Caco-2 (cell line): ENCODE measurements at regions not wholly inside any gene's neighbourhood (a gene's known extent, or its start where the extent isn't known, plus 50 kb on each side); places are given as distances from the start of the nearest gene placed in this dataset.

Experiments
- BruUV-seq: library from RNA; stranded (reverse); fragments of 400-500 nt; replicated peaks from 2 replicates; lab custom pipeline; 2021; lab: Mats Ljungman, UMichigan
- CTCF ChIA-PET: fragments of 300-600 bp; sonication (Branson Sonifier 250); formaldehyde crosslinking; loops from one replicate; lab custom pipeline; 2022; ENCODE audit warnings: antibody characterized with exemption; lab: Charles Lee
- POLR2A ChIA-PET: fragments of 300-600 bp; sonication (Branson Sonifier 250); formaldehyde crosslinking; loops from one replicate; lab custom pipeline; 2022; ENCODE audit warnings: antibody characterized with exemption; lab: Charles Lee
- DNase-seq, 2 experiments: peaks; one replicate each; pipeline versions ENCODE4 v3.0.0 to v3.0.0-alpha.2; 2020 to 2022
- H3K27me3 ChIP-seq: replicated peaks from 2 replicates; pipeline ENCODE4 v1.6.0; 2011; ENCODE audit warnings: low read length; ENCODE audit not compliant: control insufficient read depth, insufficient read depth
- H3K36me3 ChIP-seq: 2 replicates; pipeline ENCODE4 v1.5.1; 2011; ENCODE audit warnings: low read length; ENCODE audit not compliant: control insufficient read depth, insufficient read depth
- H3K4me1 ChIP-seq: fragments of 250-450 bp; sonication (Bioruptor Pico); 2 replicates; pipeline ENCODE4 v1.5.1; 2020; ENCODE audit warnings: mild to moderate bottlenecking
- H3K4me3 ChIP-seq: 2 replicates; pipeline ENCODE4 v1.5.1; 2011; ENCODE audit warnings: low read depth, mild to moderate bottlenecking, control low read depth, low read length
- H3K9me3 ChIP-seq: fragments of 250-450 bp; sonication (Bioruptor Pico); 2 replicates; pipeline ENCODE4 v1.5.1; 2020; ENCODE audit warnings: mild to moderate bottlenecking, moderate library complexity
- H3K27ac Mint-ChIP-seq: one replicate; pipeline ENCODE4 v1.8.0; 2022; ENCODE audit warnings: mixed read lengths; ENCODE audit not compliant: unreplicated experiment
- H3K27me3 Mint-ChIP-seq: one replicate; pipeline ENCODE4 v1.8.0; 2022; ENCODE audit warnings: mixed read lengths; ENCODE audit not compliant: insufficient read depth, unreplicated experiment
- H3K36me3 Mint-ChIP-seq: one replicate; pipeline ENCODE4 v1.8.0; 2022; ENCODE audit warnings: mild to moderate bottlenecking, mixed read lengths; ENCODE audit not compliant: insufficient read depth, unreplicated experiment
- H3K4me1 Mint-ChIP-seq: one replicate; pipeline ENCODE4 v1.8.0; 2022; ENCODE audit warnings: low read depth, mixed read lengths; ENCODE audit not compliant: unreplicated experiment
- H3K4me3 Mint-ChIP-seq: one replicate; pipeline ENCODE4 v1.8.0; 2022; ENCODE audit warnings: mild to moderate bottlenecking, moderate library complexity, mixed read lengths; ENCODE audit not compliant: unreplicated experiment
- H3K9me3 Mint-ChIP-seq: one replicate; pipeline ENCODE4 v1.8.0; 2022; ENCODE audit warnings: mixed read lengths; ENCODE audit not compliant: unreplicated experiment
- CTCF ChIP-seq, 2 experiments: fragments of 200-600 bp in 1 of 2; IDR thresholded peaks; 1 replicate in 1 of 2; 2 replicates in 1 of 2; pipeline versions ENCODE4 v1.5.1 to v1.8.0; 2011 to 2022; ENCODE audit warnings: antibody characterized with exemption in 1 of 2, control low read depth in 1 of 2, inconsistent platforms in 1 of 2, low read depth in 1 of 2, low read length in 1 of 2, mild to moderate bottlenecking in 1 of 2, moderate library complexity in 1 of 2; ENCODE audit not compliant: insufficient read depth in 1 of 2, severe bottlenecking in 1 of 2, unreplicated experiment in 1 of 2
- intact Hi-C: fragments of 100-400 bp; cut with micrococcal nuclease; formaldehyde crosslinking; loops from one replicate; pipeline ENCODE4 v1.10.0; 2022; ENCODE audit not compliant: unreplicated experiment

- no peaks in the 10 kb centered on the region for H3K4me1 Mint-ChIP-seq
- POLR2A ChIA-PET, result no interaction called here
- H3K27me3 Mint-ChIP-seq, result peaks cover 3% of the 10 kb centered on the region
- H3K4me3 Mint-ChIP-seq, result no peak overlapping the region
- intact Hi-C loops, result loop anchor here (10.0 kb wide), 1 partner anchor 314 kb away; no protein-coding TSS in a partner anchor
- Histone ChIP-seq H3K4me1 (no peaks in the 10 kb centered on the region), H3K36me3 (no peaks in the 10 kb centered on the region), H3K27me3 (no peaks in the 10 kb centered on the region), H3K4me3 (no peak overlapping the region), H3K9me3 (no peaks in the 10 kb centered on the region)
- no TSS peak for BruUV-seq
- CTCF ChIA-PET, result no interaction called here
- no peaks in the 10 kb centered on the region for H3K36me3 Mint-ChIP-seq
- TF ChIP-seq CTCF (IDR thresholded peaks at IDR 0.05; ENCODE audit: insufficient read depth in 1 of 2, low read depth in 1 of 2, low read length in 1 of 2, severe bottlenecking in 1 of 2, unreplicated experiment in 1 of 2), result no peak
- DNase-seq, result no peak
- no peaks in the 10 kb centered on the region for H3K9me3 Mint-ChIP-seq
- H3K27ac Mint-ChIP-seq, result no peak overlapping the region
These were observed 108.7 kb downstream of the PALM2AKAP2 start for GRCh38 chr9:109888695-109889094.

- DNase-seq, result no peak
- no peaks in the 10 kb centered on the region for H3K9me3 ChIP-seq
- H3K36me3 ChIP-seq, result no peaks in the 10 kb centered on the region
- H3K4me3 Mint-ChIP-seq, result no peak overlapping the region
- no peak overlapping the region for H3K27ac Mint-ChIP-seq
- no peak for TF ChIP-seq CTCF (IDR thresholded peaks at IDR 0.05; ENCODE audit: insufficient read depth in 1 of 2, low read depth in 1 of 2, low read length in 1 of 2, severe bottlenecking in 1 of 2, unreplicated experiment in 1 of 2)
- ChIA-PET CTCF (no interaction called here), POLR2A (no interaction called here)
- no TSS peak for BruUV-seq
- H3K9me3 Mint-ChIP-seq, result no peaks in the 10 kb centered on the region
- intact Hi-C loops, result loop anchor here (10.0 kb wide), 1 partner anchor 315 kb away; no protein-coding TSS in a partner anchor
- no peaks in the 10 kb centered on the region for H3K4me1 Mint-ChIP-seq
- no peaks in the 10 kb centered on the region for H3K36me3 Mint-ChIP-seq
- H3K27me3 ChIP-seq, result no peaks in the 10 kb centered on the region
- H3K4me3 ChIP-seq, result no peak overlapping the region
- no peaks in the 10 kb centered on the region for H3K4me1 ChIP-seq
- peaks cover 3% of the 10 kb centered on the region for H3K27me3 Mint-ChIP-seq
These were observed 109.5 kb downstream of the PALM2AKAP2 start for GRCh38 chr9:109889456-109889855.

- no peak for TF ChIP-seq CTCF (IDR thresholded peaks at IDR 0.05; ENCODE audit: insufficient read depth in 1 of 2, low read depth in 1 of 2, low read length in 1 of 2, severe bottlenecking in 1 of 2, unreplicated experiment in 1 of 2)
- H3K9me3 ChIP-seq, result no peaks in the 10 kb centered on the region
- no peaks in the 10 kb centered on the region for H3K4me1 ChIP-seq
- H3K36me3 ChIP-seq, result no peaks in the 10 kb centered on the region
- no peak overlapping the region for H3K4me3 ChIP-seq
- Mint-ChIP-seq H3K9me3 (no peaks in the 10 kb centered on the region), H3K4me3 (no peak overlapping the region), H3K36me3 (no peaks in the 10 kb centered on the region), H3K27me3 (peaks cover 3% of the 10 kb centered on the region), H3K27ac (no peak overlapping the region), H3K4me1 (no peaks in the 10 kb centered on the region)
- ChIA-PET POLR2A (interaction anchor here (0.5 to 0.6 kb wide), 2 partner anchors 10 to 263 kb away, joined by 4 read pairs; no protein-coding TSS in a partner anchor), CTCF (interaction anchor here (0.5 kb wide), 1 partner anchor 10 kb away, joined by 4 read pairs; no protein-coding TSS in a partner anchor)
- no TSS peak for BruUV-seq
- H3K27me3 ChIP-seq, result no peaks in the 10 kb centered on the region
- no peak for DNase-seq
- intact Hi-C loops, result no loop called here
These were observed 113.2 kb downstream of the PALM2AKAP2 start for GRCh38 chr9:109893241-109893640.
